ENCODE measurements at regions not wholly inside any gene's neighbourhood (a gene's known extent, or its start where the extent isn't known, plus 50 kb on each side); places are given as distances from the start of the nearest gene placed in this dataset.

DNA sequence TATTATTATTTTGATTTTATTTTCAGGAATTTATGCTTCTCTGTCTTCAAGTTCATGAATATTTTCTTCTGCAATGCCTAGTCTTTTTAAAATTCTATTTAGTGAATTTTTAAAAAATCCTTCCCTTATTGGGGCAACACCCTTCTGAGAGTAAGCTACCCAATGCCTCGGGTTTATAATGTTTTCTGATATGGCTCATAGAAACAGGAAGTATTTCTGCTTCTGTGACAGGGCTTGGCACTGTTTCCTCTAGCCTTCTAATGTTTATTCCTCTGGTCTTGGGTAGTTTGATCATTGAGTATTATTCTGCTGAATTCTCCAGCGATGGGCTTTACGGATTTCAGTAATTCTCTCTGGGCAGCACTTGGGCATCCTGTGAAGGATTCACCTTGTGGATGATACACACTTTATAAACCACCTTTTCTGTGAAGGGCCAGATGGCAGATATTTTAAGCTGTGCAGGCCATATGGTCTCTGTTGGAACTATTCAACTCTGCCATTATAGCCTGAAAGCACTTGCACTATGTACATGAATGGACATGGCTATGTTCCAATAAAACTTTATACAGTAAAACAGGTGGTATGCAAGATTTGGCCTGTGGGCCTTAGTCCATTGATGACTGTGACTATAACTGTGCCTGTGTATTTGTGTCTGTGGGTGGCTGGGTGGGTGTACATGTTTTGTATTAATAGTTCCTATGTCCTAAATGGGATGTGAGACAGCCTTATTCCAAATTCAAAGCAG, 95.9 kb upstream of the FAT1 start:
- TF ChIP-seq NFIC (IDR thresholded peaks at IDR 0.05): no peak
- TF ChIP-seq, protein P1, sequence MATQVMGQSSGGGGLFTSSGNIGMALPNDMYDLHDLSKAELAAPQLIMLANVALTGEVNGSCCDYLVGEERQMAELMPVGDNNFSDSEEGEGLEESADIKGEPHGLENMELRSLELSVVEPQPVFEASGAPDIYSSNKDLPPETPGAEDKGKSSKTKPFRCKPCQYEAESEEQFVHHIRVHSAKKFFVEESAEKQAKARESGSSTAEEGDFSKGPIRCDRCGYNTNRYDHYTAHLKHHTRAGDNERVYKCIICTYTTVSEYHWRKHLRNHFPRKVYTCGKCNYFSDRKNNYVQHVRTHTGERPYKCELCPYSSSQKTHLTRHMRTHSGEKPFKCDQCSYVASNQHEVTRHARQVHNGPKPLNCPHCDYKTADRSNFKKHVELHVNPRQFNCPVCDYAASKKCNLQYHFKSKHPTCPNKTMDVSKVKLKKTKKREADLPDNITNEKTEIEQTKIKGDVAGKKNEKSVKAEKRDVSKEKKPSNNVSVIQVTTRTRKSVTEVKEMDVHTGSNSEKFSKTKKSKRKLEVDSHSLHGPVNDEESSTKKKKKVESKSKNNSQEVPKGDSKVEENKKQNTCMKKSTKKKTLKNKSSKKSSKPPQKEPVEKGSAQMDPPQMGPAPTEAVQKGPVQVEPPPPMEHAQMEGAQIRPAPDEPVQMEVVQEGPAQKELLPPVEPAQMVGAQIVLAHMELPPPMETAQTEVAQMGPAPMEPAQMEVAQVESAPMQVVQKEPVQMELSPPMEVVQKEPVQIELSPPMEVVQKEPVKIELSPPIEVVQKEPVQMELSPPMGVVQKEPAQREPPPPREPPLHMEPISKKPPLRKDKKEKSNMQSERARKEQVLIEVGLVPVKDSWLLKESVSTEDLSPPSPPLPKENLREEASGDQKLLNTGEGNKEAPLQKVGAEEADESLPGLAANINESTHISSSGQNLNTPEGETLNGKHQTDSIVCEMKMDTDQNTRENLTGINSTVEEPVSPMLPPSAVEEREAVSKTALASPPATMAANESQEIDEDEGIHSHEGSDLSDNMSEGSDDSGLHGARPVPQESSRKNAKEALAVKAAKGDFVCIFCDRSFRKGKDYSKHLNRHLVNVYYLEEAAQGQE (IDR thresholded peaks at IDR 0.05; ENCODE audit: low read depth): no peak
- no peak for TF ChIP-seq CREB1 (IDR thresholded peaks at IDR 0.05; ENCODE audit: low read depth)
- TF ChIP-seq, protein P2, sequence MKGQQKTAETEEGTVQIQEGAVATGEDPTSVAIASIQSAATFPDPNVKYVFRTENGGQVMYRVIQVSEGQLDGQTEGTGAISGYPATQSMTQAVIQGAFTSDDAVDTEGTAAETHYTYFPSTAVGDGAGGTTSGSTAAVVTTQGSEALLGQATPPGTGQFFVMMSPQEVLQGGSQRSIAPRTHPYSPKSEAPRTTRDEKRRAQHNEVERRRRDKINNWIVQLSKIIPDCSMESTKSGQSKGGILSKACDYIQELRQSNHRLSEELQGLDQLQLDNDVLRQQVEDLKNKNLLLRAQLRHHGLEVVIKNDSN (IDR thresholded peaks at IDR 0.05): no peak
- no peak for TF ChIP-seq EP300 (IDR thresholded peaks at IDR 0.05; ENCODE audit: borderline replicate concordance)
- no peak for TF ChIP-seq TEAD4 (IDR thresholded peaks at IDR 0.05)

- TF ChIP-seq, protein P1 (IDR thresholded peaks at IDR 0.05; ENCODE audit: low read depth): no peak
- no peak for TF ChIP-seq RAD21 (IDR thresholded peaks at IDR 0.05; ENCODE audit: low read depth)
- TF ChIP-seq ZBTB7A (IDR thresholded peaks at IDR 0.05; ENCODE audit: low read depth): no peak
- TF ChIP-seq EP300 (IDR thresholded peaks at IDR 0.05; ENCODE audit: borderline replicate concordance): no peak
- no peak for TF ChIP-seq CEBPB (IDR thresholded peaks at IDR 0.05)
- TF ChIP-seq TAF1 (IDR thresholded peaks at IDR 0.05; ENCODE audit: low read depth): no peak
- no peak for TF ChIP-seq TCF12 (IDR thresholded peaks at IDR 0.05; ENCODE audit: low read depth)
- no peak for TF ChIP-seq FOXM1 (IDR thresholded peaks at IDR 0.05; ENCODE audit: borderline replicate concordance, low read depth)
- no peak for TF ChIP-seq EGR1 (IDR thresholded peaks at IDR 0.05)
- TF ChIP-seq YY1 (IDR thresholded peaks at IDR 0.05; ENCODE audit: low read depth): no peak
- TF ChIP-seq, protein P3, sequence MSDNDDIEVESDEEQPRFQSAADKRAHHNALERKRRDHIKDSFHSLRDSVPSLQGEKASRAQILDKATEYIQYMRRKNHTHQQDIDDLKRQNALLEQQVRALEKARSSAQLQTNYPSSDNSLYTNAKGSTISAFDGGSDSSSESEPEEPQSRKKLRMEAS (IDR thresholded peaks at IDR 0.05): no peak
- TF ChIP-seq, protein P2 (IDR thresholded peaks at IDR 0.05): no peak
These were observed 96.8 kb upstream of the FAT1 start for GRCh38 chr4:186820391-186820891.

- TF ChIP-seq, protein P1 (IDR thresholded peaks at IDR 0.05; ENCODE audit: low read depth): no peak
- TF ChIP-seq NFIC (IDR thresholded peaks at IDR 0.05) (no peak), FOXM1 (IDR thresholded peaks at IDR 0.05; ENCODE audit: borderline replicate concordance, low read depth) (no peak), EP300 (IDR thresholded peaks at IDR 0.05; ENCODE audit: borderline replicate concordance) (no peak), YY1 (IDR thresholded peaks at IDR 0.05; ENCODE audit: low read depth) (no peak), TEAD4 (IDR thresholded peaks at IDR 0.05) (no peak), RAD21 (IDR thresholded peaks at IDR 0.05; ENCODE audit: low read depth) (no peak), TAF1 (IDR thresholded peaks at IDR 0.05; ENCODE audit: low read depth) (no peak), EGR1 (IDR thresholded peaks at IDR 0.05) (no peak)
- TF ChIP-seq, protein P3 (IDR thresholded peaks at IDR 0.05): no peak
These were observed 100.3 kb upstream of the FAT1 start for GRCh38 chr4:186823989-186824388.

- TF ChIP-seq TEAD4 (IDR thresholded peaks at IDR 0.05) (no peak), EGR1 (IDR thresholded peaks at IDR 0.05) (no peak), ZBTB7A (IDR thresholded peaks at IDR 0.05; ENCODE audit: low read depth) (no peak), TCF12 (IDR thresholded peaks at IDR 0.05; ENCODE audit: low read depth) (no peak)
- TF ChIP-seq, protein P1 (IDR thresholded peaks at IDR 0.05; ENCODE audit: low read depth): no peak
These were observed 101.4 kb upstream of the FAT1 start for GRCh38 chr4:186825069-186825468.

All from Ishikawa (cell line).